H9 (cell line): ENCODE measurements at regions not wholly inside any gene's neighbourhood (a gene's known extent, or its start where the extent isn't known, plus 50 kb on each side); places are given as distances from the start of the nearest gene placed in this dataset.

ENCODE experiments used
- DNase-seq: peaks from one replicate; pipeline ENCODE4 v3.0.0-alpha.2; 2017
- H2AFZ ChIP-seq: one replicate; pipeline ENCODE4 v1.6.1; 2013; ENCODE audit warnings: mild to moderate bottlenecking, low read length, control low read depth, moderate library complexity
- H2AK5ac ChIP-seq: 2 replicates; pipeline ENCODE4 v1.6.1; 2013; ENCODE audit warnings: low read length, control low read depth, mixed read lengths; ENCODE audit not compliant: insufficient read length
- H2BK120ac ChIP-seq: one replicate; pipeline ENCODE4 v1.6.1; 2013; ENCODE audit warnings: low read depth, mild to moderate bottlenecking, low read length, control low read depth, inconsistent platforms; ENCODE audit not compliant: poor library complexity, severe bottlenecking
- H2BK12ac ChIP-seq: 2 replicates; pipeline ENCODE4 v1.6.1; 2013; ENCODE audit warnings: low read length, control low read depth, mixed read lengths, low read depth; ENCODE audit not compliant: insufficient read length
- H2BK15ac ChIP-seq: 2 replicates; pipeline ENCODE4 v1.6.1; 2013; ENCODE audit warnings: low read depth, low read length, control low read depth
- H2BK20ac ChIP-seq: one replicate; pipeline ENCODE4 v1.6.1; 2013; ENCODE audit warnings: low read depth, mild to moderate bottlenecking, low read length, control low read depth, inconsistent platforms; ENCODE audit not compliant: poor library complexity, severe bottlenecking
- H2BK5ac ChIP-seq: 2 replicates; pipeline ENCODE4 v1.6.1; 2013; ENCODE audit warnings: low read length, control low read depth, mixed read lengths; ENCODE audit not compliant: insufficient read length
- H3K14ac ChIP-seq: 2 replicates; pipeline ENCODE4 v1.6.1; 2013; ENCODE audit warnings: low read length, control low read depth; ENCODE audit not compliant: insufficient read depth
- H3K18ac ChIP-seq: 2 replicates; pipeline ENCODE4 v1.6.1; 2013; ENCODE audit warnings: low read depth, mild to moderate bottlenecking, mixed read lengths, low read length, control low read depth; ENCODE audit not compliant: insufficient read length
- H3K23ac ChIP-seq: 2 replicates; pipeline ENCODE4 v1.6.1; 2013; ENCODE audit warnings: low read length, control low read depth, mixed read lengths, low read depth; ENCODE audit not compliant: insufficient read length
- H3K23me2 ChIP-seq: 2 replicates; pipeline ENCODE4 v1.6.1; 2013; ENCODE audit warnings: low read depth, mild to moderate bottlenecking, mixed read lengths, low read length, control low read depth; ENCODE audit not compliant: insufficient read length, poor library complexity, severe bottlenecking
- H3K27ac ChIP-seq: 2 replicates; pipeline ENCODE4 v1.5.1; 2013; ENCODE audit warnings: low read length, control low read depth, mixed read lengths, low read depth; ENCODE audit not compliant: insufficient read length
- H3K27me3 ChIP-seq: 2 replicates; pipeline ENCODE4 v1.6.1; 2013; ENCODE audit warnings: low read length, control low read depth, inconsistent platforms; ENCODE audit not compliant: insufficient read depth
- H3K4ac ChIP-seq: 2 replicates; pipeline ENCODE4 v1.6.1; 2013; ENCODE audit warnings: low read depth, mild to moderate bottlenecking, control low read depth, inconsistent platforms, low read length, moderate library complexity
- H3K4me1 ChIP-seq: 2 replicates; pipeline ENCODE4 v1.6.1; 2013; ENCODE audit warnings: low read length, control low read depth, inconsistent platforms; ENCODE audit not compliant: insufficient read depth
- H3K4me2 ChIP-seq: 2 replicates; pipeline ENCODE4 v1.6.1; 2013; ENCODE audit warnings: low read length, control low read depth, mixed read lengths; ENCODE audit not compliant: insufficient read length, insufficient read depth
- H3K56ac ChIP-seq: 2 replicates; pipeline ENCODE4 v1.6.1; 2013; ENCODE audit warnings: low read depth, mild to moderate bottlenecking, mixed read lengths, low read length, control low read depth; ENCODE audit not compliant: insufficient read length
- H3K79me1 ChIP-seq: 2 replicates; pipeline ENCODE4 v1.6.1; 2013; ENCODE audit warnings: low read depth, mild to moderate bottlenecking, moderate library complexity, low read length, control low read depth, inconsistent platforms; ENCODE audit not compliant: insufficient read depth, poor library complexity, severe bottlenecking
- H3K79me2 ChIP-seq: 2 replicates; pipeline ENCODE4 v1.6.1; 2013; ENCODE audit warnings: low read length, control low read depth, inconsistent platforms; ENCODE audit not compliant: insufficient read depth
- H3K9ac ChIP-seq: 2 replicates; pipeline ENCODE4 v1.6.1; 2013; ENCODE audit warnings: low read length, control low read depth, mixed read lengths; ENCODE audit not compliant: insufficient read length; ENCODE audit errors: extremely low read depth
- H3K9me3 ChIP-seq: one replicate; pipeline ENCODE4 v1.6.1; 2013; ENCODE audit warnings: low read depth, low read length, inconsistent platforms; ENCODE audit not compliant: control insufficient read depth
- H3T11ph ChIP-seq: one replicate; pipeline ENCODE4 v1.6.1; 2013; ENCODE audit warnings: mild to moderate bottlenecking, low read length, control low read depth, inconsistent platforms
- H4K20me1 ChIP-seq: one replicate; pipeline ENCODE4 v1.6.1; 2013; ENCODE audit not compliant: control insufficient read depth, insufficient read length, insufficient read depth
- H4K5ac ChIP-seq: 2 replicates; pipeline ENCODE4 v1.6.1; 2013; ENCODE audit warnings: low read depth, mild to moderate bottlenecking, mixed read lengths, low read length, control low read depth; ENCODE audit not compliant: insufficient read length
- H4K8ac ChIP-seq: replicated peaks from 2 replicates; pipeline ENCODE4 v1.6.1; 2013; ENCODE audit warnings: low read length, control low read depth, mixed read lengths, low read depth; ENCODE audit not compliant: insufficient read length
- H4K91ac ChIP-seq: 2 replicates; pipeline ENCODE4 v1.6.1; 2013; ENCODE audit warnings: low read depth, mild to moderate bottlenecking, moderate library complexity, mixed read lengths, low read length, control low read depth; ENCODE audit not compliant: insufficient read length
- H3K27ac Mint-ChIP-seq, 3 experiments: 2 replicates in 2 of 3; 3 replicates in 1 of 3; pipeline ENCODE4 v1.8.0; 2020 to 2021; ENCODE audit warnings: mixed read lengths in 3 of 3, mild to moderate bottlenecking in 1 of 3, moderate library complexity in 1 of 3
- H3K27me3 Mint-ChIP-seq: 2 replicates; pipeline ENCODE4 v1.8.0; 2021; ENCODE audit warnings: low read depth, mild to moderate bottlenecking, moderate library complexity, mixed read lengths
- H3K36me3 Mint-ChIP-seq, 3 experiments: 2 replicates in 2 of 3; 3 replicates in 1 of 3; pipeline ENCODE4 v1.8.0; 2020 to 2021; ENCODE audit warnings: low read depth in 3 of 3, mixed read lengths in 3 of 3; ENCODE audit not compliant: insufficient read depth in 1 of 3
- H3K4me1 Mint-ChIP-seq, 2 experiments: 2 replicates each; pipeline ENCODE4 v1.8.0; 2020; ENCODE audit warnings: mixed read lengths in 2 of 2
- H3K4me3 Mint-ChIP-seq, 2 experiments: 2 replicates in 1 of 2; 3 replicates in 1 of 2; pipeline ENCODE4 v1.8.0; 2020 to 2021; ENCODE audit warnings: mild to moderate bottlenecking in 2 of 2, mixed read lengths in 2 of 2, moderate library complexity in 1 of 2
- H3K9me3 Mint-ChIP-seq, 2 experiments: 2 replicates in 1 of 2; 3 replicates in 1 of 2; pipeline ENCODE4 v1.8.0; 2020; ENCODE audit warnings: mild to moderate bottlenecking in 2 of 2, mixed read lengths in 2 of 2, moderate library complexity in 1 of 2
- WGBS: extraction: QIAGEN DNeasy Blood & Tissue Kit; methylation state at CpG from one replicate; pipeline ENCODE4 v1.1.7; 2013; ENCODE audit warnings: missing lambda C conversion rate, low lambda C conversion rate, mixed read lengths; ENCODE audit not compliant: insufficient read length; ENCODE audit errors: extremely low coverage; 5-methylcytosine and 5-hydroxymethylcytosine counted together
- TF ChIP-seq, protein P1 (sequence below): fragments of 200-600 bp; sonication (generic); conservative IDR thresholded peaks from 3 replicates; pipeline ENCODE4 v1.8.0; 2021; ENCODE audit warnings: antibody characterized with exemption, mild to moderate bottlenecking

DNA sequence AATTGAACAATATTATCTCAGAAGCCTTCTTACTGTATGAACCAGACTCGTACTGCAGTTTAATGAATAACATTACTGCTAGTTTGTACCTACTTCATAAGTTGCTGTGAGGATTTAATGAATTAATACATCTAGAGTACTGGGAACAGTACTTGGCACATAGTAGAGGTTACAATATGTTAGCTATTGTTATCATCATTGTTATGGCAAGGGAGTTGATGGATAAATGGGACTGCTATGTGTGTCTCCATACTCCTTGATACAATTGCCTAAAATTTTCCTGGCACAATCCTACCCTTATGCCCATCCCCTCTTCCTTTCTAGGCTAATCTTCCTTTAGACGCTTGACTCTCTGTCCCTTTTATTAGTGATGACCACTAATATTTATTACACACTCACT is 473.6 kb downstream of the MCTP2 start:
- H2AFZ ChIP-seq = no peak overlapping the region
- H3K9me3 Mint-ChIP-seq = peaks cover 3 to 5% of the 10 kb centered on the region in 2 experiments; a peak in 3 of 5 replicates
- no peak overlapping the region for H3K18ac ChIP-seq
- no peak overlapping the region for H4K91ac ChIP-seq
- no peaks in the 10 kb centered on the region for H3K23me2 ChIP-seq
- H3K9me3 ChIP-seq = no peaks in the 10 kb centered on the region
- H2BK12ac ChIP-seq = no peak overlapping the region
- no peaks in the 10 kb centered on the region for H3K27me3 ChIP-seq
- H2BK20ac ChIP-seq = no peak overlapping the region
- no peak overlapping the region for H4K8ac ChIP-seq
- no peak overlapping the region for H2AK5ac ChIP-seq
- no peak overlapping the region for H3K56ac ChIP-seq
- H3K14ac ChIP-seq = no peak overlapping the region
- no peak overlapping the region for H2BK5ac ChIP-seq
- H2BK15ac ChIP-seq = no peak overlapping the region
- H3K27ac Mint-ChIP-seq = no peak overlapping the region
- H4K20me1 ChIP-seq = no peaks in the 10 kb centered on the region
- H3K4me2 ChIP-seq = no peak overlapping the region
- no peak overlapping the region for H3K23ac ChIP-seq
- H3K4ac ChIP-seq = no peak overlapping the region
- H3K4me1 Mint-ChIP-seq = no peaks in the 10 kb centered on the region
- no peaks in the 10 kb centered on the region for H3K27me3 Mint-ChIP-seq
- WGBS = no CpG with 5 or more reads among the region's 2 CpGs
- TF ChIP-seq, protein P1, sequence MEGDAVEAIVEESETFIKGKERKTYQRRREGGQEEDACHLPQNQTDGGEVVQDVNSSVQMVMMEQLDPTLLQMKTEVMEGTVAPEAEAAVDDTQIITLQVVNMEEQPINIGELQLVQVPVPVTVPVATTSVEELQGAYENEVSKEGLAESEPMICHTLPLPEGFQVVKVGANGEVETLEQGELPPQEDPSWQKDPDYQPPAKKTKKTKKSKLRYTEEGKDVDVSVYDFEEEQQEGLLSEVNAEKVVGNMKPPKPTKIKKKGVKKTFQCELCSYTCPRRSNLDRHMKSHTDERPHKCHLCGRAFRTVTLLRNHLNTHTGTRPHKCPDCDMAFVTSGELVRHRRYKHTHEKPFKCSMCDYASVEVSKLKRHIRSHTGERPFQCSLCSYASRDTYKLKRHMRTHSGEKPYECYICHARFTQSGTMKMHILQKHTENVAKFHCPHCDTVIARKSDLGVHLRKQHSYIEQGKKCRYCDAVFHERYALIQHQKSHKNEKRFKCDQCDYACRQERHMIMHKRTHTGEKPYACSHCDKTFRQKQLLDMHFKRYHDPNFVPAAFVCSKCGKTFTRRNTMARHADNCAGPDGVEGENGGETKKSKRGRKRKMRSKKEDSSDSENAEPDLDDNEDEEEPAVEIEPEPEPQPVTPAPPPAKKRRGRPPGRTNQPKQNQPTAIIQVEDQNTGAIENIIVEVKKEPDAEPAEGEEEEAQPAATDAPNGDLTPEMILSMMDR = no peak
- H3K4me1 ChIP-seq = no peaks in the 10 kb centered on the region
- H3K36me3 Mint-ChIP-seq = no peaks in the 10 kb centered on the region; a peak in 3 of 7 replicates
- no peak overlapping the region for H3K4me3 Mint-ChIP-seq
- no peak overlapping the region for H4K5ac ChIP-seq
- no peak overlapping the region for H3K9ac ChIP-seq
- no peak overlapping the region for H2BK120ac ChIP-seq
- no peaks in the 10 kb centered on the region for H3K79me1 ChIP-seq
- H3K27ac ChIP-seq = no peak overlapping the region
- H3T11ph ChIP-seq = no peak overlapping the region
- no peak for DNase-seq
- no peaks in the 10 kb centered on the region for H3K79me2 ChIP-seq
